GM12878 (cell line): ENCODE measurements at regions not wholly inside any gene's neighbourhood (a gene's known extent, or its start where the extent isn't known, plus 50 kb on each side); places are given as distances from the start of the nearest gene placed in this dataset.

ENCODE experiments used
- ATAC-seq: fragments of 200-7000 bp; cut with Tn5 transposase; 3 replicates; pipeline ENCODE4 v1.9.1; 2020; ENCODE audit warnings: mild to moderate bottlenecking, moderate library complexity
- BruUV-seq: library from RNA; stranded (reverse); fragments of 400-500 nt; replicated peaks from 2 replicates; lab custom pipeline; 2021; lab: Mats Ljungman, UMichigan
- CTCF ChIA-PET: fragments of 300-600 bp; sonication (Branson Sonifier 250); formaldehyde crosslinking; extraction: SDS; loops from one replicate; lab custom pipeline; 2021; ENCODE audit warnings: inconsistent platforms; lab: Yijun Ruan, JAX
- POLR2A ChIA-PET: fragments of 350-600 bp; formaldehyde crosslinking; extraction: SDS; loops from one replicate; lab custom pipeline; 2021; ENCODE audit warnings: inconsistent platforms; lab: Charles Lee
- RAD21 ChIA-PET: fragments of 300-600 bp; sonication (Branson Sonifier 250); formaldehyde crosslinking; loops from one replicate; lab custom pipeline; 2023; ENCODE audit warnings: antibody characterized with exemption; ENCODE audit not compliant: unreplicated experiment; lab: Charles Lee
- SMC1A ChIA-PET: fragments of 300-600 bp; sonication (Branson Sonifier 250); formaldehyde crosslinking; loops from one replicate; lab custom pipeline; 2023; ENCODE audit not compliant: unreplicated experiment, uncharacterized antibody; lab: Charles Lee
- DNase-seq: peaks from one replicate; pipeline ENCODE4 v3.0.0-alpha.2; 2011; ENCODE audit warnings: low read depth, low spot score
- FAIRE-seq: peaks from 3 replicates; lab custom pipeline; 2011; peaks lifted over from hg19 to GRCh38; lab: Jason Lieb, UNC
- H2AFZ ChIP-seq: 2 replicates; pipeline ENCODE4 v1.6.0; 2011; ENCODE audit warnings: low read depth, low read length, control low read depth; ENCODE audit not compliant: control insufficient read depth
- H3K27ac ChIP-seq: 2 replicates; pipeline ENCODE4 v1.5.1; 2011; ENCODE audit warnings: control low read depth; ENCODE audit not compliant: control insufficient read depth, insufficient read depth
- H3K27me3 ChIP-seq, 2 experiments: replicated peaks in 1 of 2; 2 replicates each; pipeline versions ENCODE4 v1.6.0 to v1.6.1; 2011; ENCODE audit warnings: low read length in 1 of 2; ENCODE audit not compliant: control insufficient read depth in 2 of 2, insufficient read depth in 2 of 2
- H3K36me3 ChIP-seq, 2 experiments: 2 replicates each; pipeline ENCODE4 v1.5.1; 2011; ENCODE audit warnings: low read length in 1 of 2; ENCODE audit not compliant: control insufficient read depth in 2 of 2, insufficient read depth in 2 of 2
- H3K4me1 ChIP-seq: 2 replicates; pipeline ENCODE4 v1.6.1; 2011; ENCODE audit warnings: mild to moderate bottlenecking, low read length, moderate library complexity, mixed read lengths; ENCODE audit not compliant: control insufficient read depth, insufficient read depth
- H3K4me2 ChIP-seq: 2 replicates; pipeline ENCODE4 v1.6.0; 2011; ENCODE audit warnings: control low read depth; ENCODE audit not compliant: control insufficient read depth, insufficient read depth
- H3K4me3 ChIP-seq: fragments of 200-600 bp; sonication (generic); 2 replicates; pipeline ENCODE4 v1.5.1; 2016
- H3K79me2 ChIP-seq: 2 replicates; pipeline ENCODE4 v1.6.0; 2011; ENCODE audit warnings: low read length; ENCODE audit not compliant: control insufficient read depth, insufficient read depth
- H3K9ac ChIP-seq: 2 replicates; pipeline ENCODE4 v1.8.0; 2011; ENCODE audit warnings: low read length, control low read depth, mixed read lengths; ENCODE audit not compliant: control insufficient read depth, insufficient read depth
- H3K9me3 ChIP-seq: replicated peaks from 3 replicates; pipeline ENCODE4 v1.5.1; 2011; ENCODE audit warnings: mild to moderate bottlenecking, low read length; ENCODE audit not compliant: control insufficient read depth, insufficient read depth
- H4K20me1 ChIP-seq: 2 replicates; pipeline ENCODE4 v1.6.0; 2011; ENCODE audit not compliant: control insufficient read depth, insufficient read depth
- BCL3 ChIP-seq: IDR thresholded peaks from 2 replicates; pipeline ENCODE4 v1.6.1; 2011; ENCODE audit warnings: borderline replicate concordance, low read depth, mild to moderate bottlenecking, moderate library complexity, low read length; ENCODE audit not compliant: insufficient read depth, poor library complexity, severe bottlenecking
- CHD1 ChIP-seq: IDR thresholded peaks from 2 replicates; pipeline ENCODE4 v1.6.1; 2012; ENCODE audit warnings: low read depth, low read length, improper control_type of control experiment
- FOXM1 ChIP-seq: IDR thresholded peaks from 2 replicates; pipeline ENCODE4 v1.6.1; 2012; ENCODE audit warnings: low read depth, mild to moderate bottlenecking, inconsistent platforms, low read length, moderate library complexity
- MTA2 ChIP-seq: fragments of 450-650 bp; IDR thresholded peaks from 2 replicates; pipeline ENCODE4 v1.6.1; 2016; ENCODE audit warnings: low read depth, mild to moderate bottlenecking, moderate library complexity
- TAF1 ChIP-seq: IDR thresholded peaks from 2 replicates; pipeline ENCODE4 v1.6.1; 2011; ENCODE audit warnings: mild to moderate bottlenecking, low read depth, low read length, borderline replicate concordance
- WGBS: methylation state at CpG from one replicate; pipeline ENCODE4 v1.1.6; 2016; ENCODE audit warnings: low lambda C conversion rate; ENCODE audit not compliant: insufficient replicate concordance, insufficient coverage; ENCODE audit errors: missing lambda C conversion rate; 5-methylcytosine and 5-hydroxymethylcytosine counted together
- in situ Hi-C: fragments of 300-500 bp; cut with MboI; formaldehyde crosslinking; loops from 9 replicates; pipeline ENCODE4 v1.14.3; 2018; ENCODE audit warnings: mixed read lengths
- intact Hi-C: fragments of 100-400 bp; cut with micrococcal nuclease; formaldehyde crosslinking; loops from one replicate; pipeline ENCODE4 v1.14.2; 2022; ENCODE audit not compliant: unreplicated experiment
- TF ChIP-seq, protein P1 (sequence below): fragments of 450-650 bp; IDR thresholded peaks from 2 replicates; pipeline ENCODE4 v1.6.1; 2017; ENCODE audit warnings: mild to moderate bottlenecking

DNA sequence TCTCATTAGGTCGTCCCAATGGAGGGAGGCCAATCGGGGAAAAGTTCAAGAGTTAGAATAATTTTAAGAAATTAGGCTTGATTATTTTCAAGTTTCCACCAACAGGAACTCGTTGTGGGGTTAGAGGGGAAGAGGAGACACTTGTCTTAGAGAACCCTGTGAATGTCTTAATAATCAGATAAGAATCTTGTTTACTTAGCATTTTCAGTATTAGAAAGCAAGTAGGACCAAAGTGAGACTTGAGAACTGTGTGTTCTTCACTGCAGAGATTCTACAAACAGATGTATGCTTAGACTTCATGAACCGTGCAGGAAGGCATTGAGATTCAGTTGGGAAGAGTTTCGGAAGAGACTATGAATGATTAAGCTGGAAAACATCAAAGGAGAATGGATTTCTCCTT, 69.0 kb upstream of the HMHB1 start:
- no peaks in the 10 kb centered on the region for H4K20me1 ChIP-seq
- DNase-seq (no peak), FAIRE-seq (no peak), ATAC-seq (no peak)
- no peaks in the 10 kb centered on the region for H3K27me3 ChIP-seq
- no peak overlapping the region for H3K4me2 ChIP-seq
- no peaks in the 10 kb centered on the region for H3K4me1 ChIP-seq
- ChIA-PET SMC1A (interaction anchor here (1.4 to 2.5 kb wide), 2 partner anchors 14 to 41 kb away, joined by 3 to 15 read pairs; no protein-coding TSS in a partner anchor), CTCF (interaction anchor here (1.7 kb wide), 1 partner anchor 82 kb away, joined by 4 read pairs; no protein-coding TSS in a partner anchor), RAD21 (interaction anchor here (2.8 to 3.5 kb wide), 3 partner anchors 15 to 58 kb away, joined by 14 to 20 read pairs (median 17); no protein-coding TSS in a partner anchor), POLR2A (no interaction called here)
- WGBS, result 79% methylated on average over 5 of the region's 5 CpGs
- intact Hi-C loops, result no loop called here
- H3K79me2 ChIP-seq, result no peaks in the 10 kb centered on the region
- H3K36me3 ChIP-seq, result no peaks in the 10 kb centered on the region
- no peak overlapping the region for H3K27ac ChIP-seq
- TF ChIP-seq BCL3 (no peak), TAF1 (no peak), CHD1 (no peak), MTA2 (no peak), FOXM1 (no peak)
- TF ChIP-seq, protein P1, sequence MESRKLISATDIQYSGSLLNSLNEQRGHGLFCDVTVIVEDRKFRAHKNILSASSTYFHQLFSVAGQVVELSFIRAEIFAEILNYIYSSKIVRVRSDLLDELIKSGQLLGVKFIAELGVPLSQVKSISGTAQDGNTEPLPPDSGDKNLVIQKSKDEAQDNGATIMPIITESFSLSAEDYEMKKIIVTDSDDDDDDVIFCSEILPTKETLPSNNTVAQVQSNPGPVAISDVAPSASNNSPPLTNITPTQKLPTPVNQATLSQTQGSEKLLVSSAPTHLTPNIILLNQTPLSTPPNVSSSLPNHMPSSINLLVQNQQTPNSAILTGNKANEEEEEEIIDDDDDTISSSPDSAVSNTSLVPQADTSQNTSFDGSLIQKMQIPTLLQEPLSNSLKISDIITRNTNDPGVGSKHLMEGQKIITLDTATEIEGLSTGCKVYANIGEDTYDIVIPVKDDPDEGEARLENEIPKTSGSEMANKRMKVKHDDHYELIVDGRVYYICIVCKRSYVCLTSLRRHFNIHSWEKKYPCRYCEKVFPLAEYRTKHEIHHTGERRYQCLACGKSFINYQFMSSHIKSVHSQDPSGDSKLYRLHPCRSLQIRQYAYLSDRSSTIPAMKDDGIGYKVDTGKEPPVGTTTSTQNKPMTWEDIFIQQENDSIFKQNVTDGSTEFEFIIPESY, result no peak
- BruUV-seq, result no TSS peak
- no peak overlapping the region for H2AFZ ChIP-seq
- H3K9me3 ChIP-seq, result no peaks in the 10 kb centered on the region
- no peak overlapping the region for H3K4me3 ChIP-seq
- no peak overlapping the region for H3K9ac ChIP-seq
- in situ Hi-C loops, result no loop called here
